ENCODE measurements at regions not wholly inside any gene's neighbourhood (a gene's known extent, or its start where the extent isn't known, plus 50 kb on each side); places are given as distances from the start of the nearest gene placed in this dataset.

- H3K9ac ChIP-seq (ENCODE audit: low read length) = no peak overlapping the region
- H3K36me3 ChIP-seq (ENCODE audit: insufficient read depth, low read length) = no peaks in the 10 kb centered on the region
- H3K27me3 ChIP-seq (ENCODE audit: insufficient read depth, low read length) = no peaks in the 10 kb centered on the region
- no peaks in the 10 kb centered on the region for H3K9me3 ChIP-seq (ENCODE audit: low read length)
- no peak overlapping the region for H3K4me3 ChIP-seq (ENCODE audit: low read depth, low read length, poor library complexity, severe bottlenecking)
- H3K4me2 ChIP-seq (ENCODE audit: low read length) = no peak overlapping the region
- H3K27ac ChIP-seq (ENCODE audit: low read depth, low read length, poor library complexity, severe bottlenecking) = no peak overlapping the region
- no peaks in the 10 kb centered on the region for H3F3A ChIP-seq (ENCODE audit: insufficient read depth, low read length)
- H3K9me2 ChIP-seq (ENCODE audit: low read depth, low read length) = no peaks in the 10 kb centered on the region
- no peaks in the 10 kb centered on the region for H4K20me1 ChIP-seq (ENCODE audit: insufficient read depth, low read length)
- no peak overlapping the region for H2AFZ ChIP-seq (ENCODE audit: low read length)
- H3K79me2 ChIP-seq (ENCODE audit: insufficient read depth, low read length) = no peaks in the 10 kb centered on the region
- no peaks in the 10 kb centered on the region for H3K4me1 ChIP-seq (ENCODE audit: insufficient read depth, low read length, severe bottlenecking)
- TF ChIP-seq CTCF (IDR thresholded peaks at IDR 0.05; ENCODE audit: low read length) (no peak), EZH2 (IDR thresholded peaks at IDR 0.05; ENCODE audit: borderline replicate concordance, low read length) (no peak)
Measured at GRCh38 chr1:88502886-88503285, 181.2 kb upstream of the PKN2 start.

GRCh38 chr1:88503646-88504045, 180.4 kb upstream of the PKN2 start:
- no peaks in the 10 kb centered on the region for H4K20me1 ChIP-seq (ENCODE audit: insufficient read depth, low read length)
- no peaks in the 10 kb centered on the region for H3K79me2 ChIP-seq (ENCODE audit: insufficient read depth, low read length)
- no peaks in the 10 kb centered on the region for H3K4me1 ChIP-seq (ENCODE audit: insufficient read depth, low read length, severe bottlenecking)
- no peak overlapping the region for H3K9ac ChIP-seq (ENCODE audit: low read length)
- no peaks in the 10 kb centered on the region for H3F3A ChIP-seq (ENCODE audit: insufficient read depth, low read length)
- no peaks in the 10 kb centered on the region for H3K9me3 ChIP-seq (ENCODE audit: low read length)
- H2AFZ ChIP-seq (ENCODE audit: low read length) = no peak overlapping the region
- H3K36me3 ChIP-seq (ENCODE audit: insufficient read depth, low read length) = no peaks in the 10 kb centered on the region
- H3K4me3 ChIP-seq (ENCODE audit: low read depth, low read length, poor library complexity, severe bottlenecking) = no peak overlapping the region
- H3K27me3 ChIP-seq (ENCODE audit: insufficient read depth, low read length) = no peaks in the 10 kb centered on the region
- H3K27ac ChIP-seq (ENCODE audit: low read depth, low read length, poor library complexity, severe bottlenecking) = no peak overlapping the region
- no peaks in the 10 kb centered on the region for H3K9me2 ChIP-seq (ENCODE audit: low read depth, low read length)
- no peak overlapping the region for H3K4me2 ChIP-seq (ENCODE audit: low read length)
- no peak for TF ChIP-seq CTCF (IDR thresholded peaks at IDR 0.05; ENCODE audit: low read length)
- TF ChIP-seq EZH2 (IDR thresholded peaks at IDR 0.05; ENCODE audit: borderline replicate concordance, low read length) = no peak

- H3K4me3 ChIP-seq (ENCODE audit: low read depth, low read length, poor library complexity, severe bottlenecking) = no peak overlapping the region
- no peaks in the 10 kb centered on the region for H3K79me2 ChIP-seq (ENCODE audit: insufficient read depth, low read length)
- H3K4me2 ChIP-seq (ENCODE audit: low read length) = no peak overlapping the region
- no peaks in the 10 kb centered on the region for H3K27me3 ChIP-seq (ENCODE audit: insufficient read depth, low read length)
- H3K27ac ChIP-seq (ENCODE audit: low read depth, low read length, poor library complexity, severe bottlenecking) = no peak overlapping the region
- H3F3A ChIP-seq (ENCODE audit: insufficient read depth, low read length) = no peaks in the 10 kb centered on the region
- H3K4me1 ChIP-seq (ENCODE audit: insufficient read depth, low read length, severe bottlenecking) = no peaks in the 10 kb centered on the region
- no peaks in the 10 kb centered on the region for H3K36me3 ChIP-seq (ENCODE audit: insufficient read depth, low read length)
- no peak overlapping the region for H3K9ac ChIP-seq (ENCODE audit: low read length)
- H3K9me3 ChIP-seq (ENCODE audit: low read length) = no peaks in the 10 kb centered on the region
- H2AFZ ChIP-seq (ENCODE audit: low read length) = no peak overlapping the region
- TF ChIP-seq EZH2 (IDR thresholded peaks at IDR 0.05; ENCODE audit: borderline replicate concordance, low read length) = no peak
- TF ChIP-seq CTCF (IDR thresholded peaks at IDR 0.05; ENCODE audit: low read length) = no peak
- H4K20me1 ChIP-seq (ENCODE audit: insufficient read depth, low read length) = no peaks in the 10 kb centered on the region
- H3K9me2 ChIP-seq (ENCODE audit: low read depth, low read length) = no peaks in the 10 kb centered on the region
Measured at GRCh38 chr1:88504601-88505000, 179.5 kb upstream of the PKN2 start.

Measured in OCI-LY1 (cell line).